K562 (cell line): ENCODE measurements at regions not wholly inside any gene's neighbourhood (a gene's known extent, or its start where the extent isn't known, plus 50 kb on each side); places are given as distances from the start of the nearest gene placed in this dataset.

Experiments
- ASH1L ChIP-seq: fragments of 450-650 bp; IDR thresholded peaks from 2 replicates; pipeline ENCODE4 v1.6.1; 2018; ENCODE audit warnings: borderline replicate concordance, mild to moderate bottlenecking, low read depth; ENCODE audit not compliant: partially characterized antibody
- FOXJ2 ChIP-seq: fragments of 200-800 bp; sonication (Bioruptor generic); IDR thresholded peaks from 2 replicates; pipeline ENCODE4 v1.6.1; 2016; ENCODE audit warnings: missing genetic modification characterization, missing compliant biosample characterization
- GATAD2A ChIP-seq: fragments of 450-650 bp; IDR thresholded peaks from 2 replicates; pipeline ENCODE4 v1.6.1; 2017
- HDGF ChIP-seq: fragments of 450-650 bp; IDR thresholded peaks from 2 replicates; pipeline ENCODE4 v1.6.1; 2016
- HNRNPH1 ChIP-seq: fragments of 200-400 bp; formaldehyde crosslinking; optimal IDR thresholded peaks from 2 replicates; pipeline ENCODE3; 2017; ENCODE audit warnings: low read depth, mild to moderate bottlenecking, low read length, moderate library complexity
- HNRNPL ChIP-seq: fragments of 200-400 bp; formaldehyde crosslinking; IDR thresholded peaks from 2 replicates; pipeline ENCODE4 v1.6.1; 2017; ENCODE audit warnings: low read depth, mild to moderate bottlenecking, low read length
- KDM1A ChIP-seq, 2 experiments: fragments of 450-650 bp; IDR thresholded peaks; 2 replicates each; pipeline ENCODE4 v1.6.1; 2016; ENCODE audit warnings: mild to moderate bottlenecking in 2 of 2
- MAZ ChIP-seq, 2 experiments: fragments of 450-650 bp in 1 of 2; sonication (generic) in 1 of 2; formaldehyde crosslinking; IDR thresholded peaks in 1 of 2; conservative IDR thresholded peaks in 1 of 2; 2 replicates each; pipeline versions ENCODE4 v1.4.0 to v1.5.0; 2020; ENCODE audit warnings: mild to moderate bottlenecking in 1 of 2, missing genetic modification reagents in 1 of 2
- NONO ChIP-seq, 2 experiments: fragments of 200-400 bp in 1 of 2; fragments of 450-650 bp in 1 of 2; formaldehyde crosslinking in 1 of 2; IDR thresholded peaks; 2 replicates each; pipeline ENCODE4 v1.6.1; 2017; ENCODE audit warnings: low read depth in 2 of 2, mild to moderate bottlenecking in 2 of 2, moderate library complexity in 2 of 2, low read length in 1 of 2
- NR1H2 ChIP-seq: sonication (generic); formaldehyde crosslinking; IDR thresholded peaks from 2 replicates; pipeline ENCODE4 v1.4.0; 2020; ENCODE audit warnings: mild to moderate bottlenecking, missing genetic modification reagents
- POLR2A ChIP-seq: fragments of 450-650 bp; conservative IDR thresholded peaks from 2 replicates; pipeline ENCODE4 v1.6.1; 2016
- POLR3G ChIP-seq: IDR thresholded peaks from 2 replicates; pipeline ENCODE4 v1.6.1; 2011; ENCODE audit not compliant: insufficient read length, insufficient replicate concordance; ENCODE audit errors: extremely low read depth
- PPARD ChIP-seq: fragments of 250-450 bp; sonication (Bioruptor Pico); IDR thresholded peaks from 2 replicates; pipeline ENCODE4 v1.8.0; 2022; ENCODE audit warnings: inconsistent platforms, mild to moderate bottlenecking, moderate library complexity
- PRPF4 ChIP-seq: fragments of 200-400 bp; formaldehyde crosslinking; IDR thresholded peaks from one replicate; pipeline ENCODE4 v1.6.1; 2017; ENCODE audit warnings: low read length, low read depth, mild to moderate bottlenecking; ENCODE audit not compliant: insufficient read depth, poor library complexity, severe bottlenecking
- PTBP1 ChIP-seq: fragments of 200-400 bp; formaldehyde crosslinking; IDR thresholded peaks from 2 replicates; pipeline ENCODE4 v1.6.1; 2017; ENCODE audit warnings: low read depth, low read length
- U2AF1 ChIP-seq: fragments of 200-400 bp; formaldehyde crosslinking; optimal IDR thresholded peaks from 2 replicates; pipeline ENCODE3; 2017; ENCODE audit warnings: mild to moderate bottlenecking, low read depth, low read length, moderate library complexity
- ZBTB17 ChIP-seq: fragments of 450-650 bp; formaldehyde crosslinking; IDR thresholded peaks from 2 replicates; pipeline ENCODE4 v1.4.0; 2020; ENCODE audit warnings: mild to moderate bottlenecking
- ZC3H11A ChIP-seq: IDR thresholded peaks from 2 replicates; pipeline ENCODE4 v1.6.1; 2012; ENCODE audit warnings: low read depth, low read length, improper control_type of control experiment
- ZNF224 ChIP-seq: sonication (generic); formaldehyde crosslinking; IDR thresholded peaks from 2 replicates; pipeline ENCODE4 v1.8.0; 2022; ENCODE audit warnings: mild to moderate bottlenecking, missing genetic modification reagents
- ZNF79 ChIP-seq: fragments of 250-450 bp; sonication (Bioruptor Pico); IDR thresholded peaks from 2 replicates; pipeline ENCODE4 v1.4.0; 2020; ENCODE audit warnings: low read depth, mild to moderate bottlenecking, moderate library complexity
- TF ChIP-seq, protein P1 (sequence below): sonication (generic); formaldehyde crosslinking; IDR thresholded peaks from 2 replicates; pipeline ENCODE4 v1.8.0; 2022; ENCODE audit warnings: missing genetic modification reagents, mild to moderate bottlenecking, borderline replicate concordance
- TF ChIP-seq, protein P2 (sequence below): IDR thresholded peaks from 2 replicates; pipeline ENCODE4 v1.6.1; 2016; ENCODE audit warnings: missing genetic modification characterization, missing compliant biosample characterization
- TF ChIP-seq, protein P3 (sequence below): fragments of 200-800 bp; sonication (Bioruptor generic); IDR thresholded peaks from 2 replicates; pipeline ENCODE4 v1.6.1; 2017; ENCODE audit warnings: missing genetic modification characterization, missing compliant biosample characterization

DNA sequence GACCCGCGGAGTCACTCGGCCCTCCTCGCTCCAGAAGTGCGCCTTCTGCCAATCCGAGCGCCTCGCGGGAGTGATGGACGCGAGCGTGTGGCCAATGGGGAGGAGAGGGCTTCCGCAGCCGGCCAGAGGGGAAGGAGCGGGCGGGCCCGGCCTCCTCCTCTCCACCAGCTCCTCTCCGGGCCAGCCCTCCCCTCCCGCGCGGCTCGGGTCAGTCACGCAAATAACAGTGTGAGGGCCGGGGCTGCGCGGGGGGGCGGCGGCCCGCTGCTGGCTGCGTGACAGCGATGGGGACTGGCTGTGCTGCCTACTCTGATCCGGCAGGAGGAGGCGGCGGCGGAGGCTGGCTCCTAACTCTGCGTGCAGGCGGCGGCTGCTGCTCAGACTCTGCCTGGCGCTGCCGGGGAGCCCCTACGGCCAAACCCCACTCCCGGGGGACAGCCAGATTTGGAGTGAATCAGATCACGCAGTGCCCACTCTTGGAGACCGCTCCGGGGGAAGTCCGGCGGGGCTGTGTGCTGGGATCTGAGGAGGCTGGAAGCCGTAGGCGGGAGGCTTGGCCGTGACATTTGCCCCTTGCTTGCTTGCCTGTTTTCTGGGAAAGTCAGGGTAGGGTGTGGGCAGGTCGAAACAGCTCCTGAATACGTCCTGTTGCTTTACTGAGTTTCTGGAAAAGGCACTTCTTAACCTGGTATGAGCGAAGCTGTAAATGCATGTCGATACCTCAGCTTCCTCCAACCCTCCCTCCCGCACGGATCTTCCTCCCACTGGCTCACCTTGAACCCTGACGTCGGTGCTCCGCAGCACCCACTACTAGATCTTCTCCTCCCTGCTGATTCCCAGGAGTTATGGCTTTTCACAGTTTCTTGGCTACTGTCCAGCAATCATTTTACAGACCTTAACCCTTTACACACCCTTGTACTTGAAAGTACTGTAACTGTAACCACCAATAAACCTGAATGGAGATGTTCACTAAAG lies 97.9 kb upstream of the SERTAD2 start (continued):
- TF ChIP-seq ASH1L = peak; percentile 83
- 0 out of 2 replicates have a peak, but pooled peaks have one; percentile 16 for TF ChIP-seq HDGF
- no peak for TF ChIP-seq NR1H2 (CRISPR knock-in tag)
- peak; percentile 42 for TF ChIP-seq U2AF1
- peak; percentile 53; the same call in 1 of the 2 replicates for TF ChIP-seq HNRNPL
- TF ChIP-seq ZBTB17 = peak; percentile 48
- no peak for TF ChIP-seq POLR3G
- no peak for TF ChIP-seq ZNF79
- TF ChIP-seq, protein P1, sequence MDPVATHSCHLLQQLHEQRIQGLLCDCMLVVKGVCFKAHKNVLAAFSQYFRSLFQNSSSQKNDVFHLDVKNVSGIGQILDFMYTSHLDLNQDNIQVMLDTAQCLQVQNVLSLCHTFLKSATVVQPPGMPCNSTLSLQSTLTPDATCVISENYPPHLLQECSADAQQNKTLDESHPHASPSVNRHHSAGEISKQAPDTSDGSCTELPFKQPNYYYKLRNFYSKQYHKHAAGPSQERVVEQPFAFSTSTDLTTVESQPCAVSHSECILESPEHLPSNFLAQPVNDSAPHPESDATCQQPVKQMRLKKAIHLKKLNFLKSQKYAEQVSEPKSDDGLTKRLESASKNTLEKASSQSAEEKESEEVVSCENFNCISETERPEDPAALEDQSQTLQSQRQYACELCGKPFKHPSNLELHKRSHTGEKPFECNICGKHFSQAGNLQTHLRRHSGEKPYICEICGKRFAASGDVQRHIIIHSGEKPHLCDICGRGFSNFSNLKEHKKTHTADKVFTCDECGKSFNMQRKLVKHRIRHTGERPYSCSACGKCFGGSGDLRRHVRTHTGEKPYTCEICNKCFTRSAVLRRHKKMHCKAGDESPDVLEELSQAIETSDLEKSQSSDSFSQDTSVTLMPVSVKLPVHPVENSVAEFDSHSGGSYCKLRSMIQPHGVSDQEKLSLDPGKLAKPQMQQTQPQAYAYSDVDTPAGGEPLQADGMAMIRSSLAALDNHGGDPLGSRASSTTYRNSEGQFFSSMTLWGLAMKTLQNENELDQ = no peak
- TF ChIP-seq KDM1A (IDR thresholded peaks at IDR 0.05) = peak; percentile 48 to 73; a peak in 3 of 4 replicates
- TF ChIP-seq ZNF224 (CRISPR knock-in tag) = no peak
- no peak for TF ChIP-seq PRPF4
- no peak for TF ChIP-seq HNRNPH1
- TF ChIP-seq, protein P2, sequence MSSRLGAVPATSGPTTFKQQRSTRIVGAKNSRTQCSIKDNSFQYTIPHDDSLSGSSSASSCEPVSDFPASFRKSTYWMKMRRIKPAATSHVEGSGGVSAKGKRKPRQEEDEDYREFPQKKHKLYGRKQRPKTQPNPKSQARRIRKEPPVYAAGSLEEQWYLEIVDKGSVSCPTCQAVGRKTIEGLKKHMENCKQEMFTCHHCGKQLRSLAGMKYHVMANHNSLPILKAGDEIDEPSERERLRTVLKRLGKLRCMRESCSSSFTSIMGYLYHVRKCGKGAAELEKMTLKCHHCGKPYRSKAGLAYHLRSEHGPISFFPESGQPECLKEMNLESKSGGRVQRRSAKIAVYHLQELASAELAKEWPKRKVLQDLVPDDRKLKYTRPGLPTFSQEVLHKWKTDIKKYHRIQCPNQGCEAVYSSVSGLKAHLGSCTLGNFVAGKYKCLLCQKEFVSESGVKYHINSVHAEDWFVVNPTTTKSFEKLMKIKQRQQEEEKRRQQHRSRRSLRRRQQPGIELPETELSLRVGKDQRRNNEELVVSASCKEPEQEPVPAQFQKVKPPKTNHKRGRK (tag) = no peak
- no peak for TF ChIP-seq PTBP1
- peak; percentile 97 to 98 for TF ChIP-seq MAZ (CRISPR knock-in tag; conservative IDR thresholded peaks at IDR 0.05 in 1 of 2, IDR thresholded peaks at IDR 0.05 in 1 of 2)
- peak; percentile 71 for TF ChIP-seq POLR2A
- peak; percentile 85; the same call in 1 of the 2 replicates for TF ChIP-seq FOXJ2 (tag)
- no peak for TF ChIP-seq PPARD (CRISPR knock-in tag)
- TF ChIP-seq, protein P3, sequence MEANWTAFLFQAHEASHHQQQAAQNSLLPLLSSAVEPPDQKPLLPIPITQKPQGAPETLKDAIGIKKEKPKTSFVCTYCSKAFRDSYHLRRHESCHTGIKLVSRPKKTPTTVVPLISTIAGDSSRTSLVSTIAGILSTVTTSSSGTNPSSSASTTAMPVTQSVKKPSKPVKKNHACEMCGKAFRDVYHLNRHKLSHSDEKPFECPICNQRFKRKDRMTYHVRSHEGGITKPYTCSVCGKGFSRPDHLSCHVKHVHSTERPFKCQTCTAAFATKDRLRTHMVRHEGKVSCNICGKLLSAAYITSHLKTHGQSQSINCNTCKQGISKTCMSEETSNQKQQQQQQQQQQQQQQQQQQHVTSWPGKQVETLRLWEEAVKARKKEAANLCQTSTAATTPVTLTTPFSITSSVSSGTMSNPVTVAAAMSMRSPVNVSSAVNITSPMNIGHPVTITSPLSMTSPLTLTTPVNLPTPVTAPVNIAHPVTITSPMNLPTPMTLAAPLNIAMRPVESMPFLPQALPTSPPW (CRISPR knock-in tag) = peak; percentile 99
- TF ChIP-seq NONO (IDR thresholded peaks at IDR 0.05; ENCODE audit: low read depth in 2 of 2, low read length in 1 of 2) = peak in 1 of 2 experiments; percentile 83; a peak in 2 of 4 replicates
- TF ChIP-seq GATAD2A = peak; percentile 41; the same call in 1 of the 2 replicates
- TF ChIP-seq ZC3H11A = no peak
